GM21360 (cell line): ENCODE measurements at regions not wholly inside any gene's neighbourhood (a gene's known extent, or its start where the extent isn't known, plus 50 kb on each side); places are given as distances from the start of the nearest gene placed in this dataset.

Source experiments
- ATAC-seq: cut with Tn5 transposase; IDR thresholded peaks from one replicate; pipeline ENCODE4 v1.9.1; 2021; ENCODE audit warnings: mild to moderate bottlenecking, moderate library complexity; ENCODE audit not compliant: unreplicated experiment

DNA sequence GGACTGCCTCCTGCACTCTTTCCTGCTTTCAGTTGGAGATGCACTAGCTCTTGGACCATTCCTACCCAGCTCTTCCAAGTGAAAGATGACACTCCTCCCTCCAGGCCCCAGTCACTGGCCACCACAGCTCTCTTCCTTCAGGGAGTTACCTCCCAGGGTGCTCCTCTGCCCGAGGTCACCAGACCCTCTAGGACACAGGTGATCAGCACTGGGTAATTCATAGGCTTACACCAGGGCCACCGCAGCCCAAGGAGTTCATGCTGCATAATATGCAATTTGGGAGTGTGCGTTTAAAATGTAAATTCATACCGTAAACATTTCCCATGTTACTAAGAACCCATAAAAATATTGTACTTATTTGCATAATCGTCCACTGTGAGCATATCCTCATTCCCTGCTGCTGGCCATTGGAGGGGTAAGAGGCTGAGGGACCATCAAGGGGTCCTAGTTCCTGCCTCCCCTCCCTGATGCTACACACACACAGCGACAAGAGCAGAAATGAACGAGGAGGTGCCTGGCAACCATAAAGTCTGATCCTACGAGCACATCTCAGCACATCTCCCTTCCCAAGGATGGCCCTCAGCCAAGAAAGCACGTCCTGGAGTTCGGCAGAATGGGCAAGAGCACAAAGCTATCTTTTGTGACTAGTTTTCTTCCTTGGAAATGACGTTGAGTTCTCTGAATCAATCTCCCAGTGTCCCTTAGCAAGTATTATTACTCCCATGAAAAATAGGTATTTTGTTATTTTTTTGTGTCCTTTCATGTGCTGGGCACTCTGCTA, 222.9 kb upstream of the RAB4A start:
- no peak for ATAC-seq

DNA sequence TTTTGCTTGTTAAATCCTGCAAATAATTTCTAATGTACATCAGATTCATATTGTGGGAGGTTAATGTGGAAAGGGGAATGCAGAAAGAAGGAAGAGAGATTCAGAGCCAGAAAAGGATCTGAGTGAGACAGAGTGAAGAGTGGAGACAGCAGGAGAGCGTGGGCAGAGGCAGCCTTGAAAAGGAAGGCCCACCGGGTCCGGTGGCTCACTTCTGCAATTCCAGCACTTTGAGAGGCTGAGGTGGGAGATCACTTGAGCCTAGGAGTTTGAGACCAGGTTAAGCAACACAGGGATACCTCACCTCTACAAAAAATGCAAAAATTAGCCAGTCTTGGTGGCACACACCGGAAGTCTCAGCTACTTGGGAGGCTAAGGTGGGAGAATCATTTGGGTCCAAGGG, 222.0 kb upstream of the RAB4A start:
- ATAC-seq, result no peak

DNA sequence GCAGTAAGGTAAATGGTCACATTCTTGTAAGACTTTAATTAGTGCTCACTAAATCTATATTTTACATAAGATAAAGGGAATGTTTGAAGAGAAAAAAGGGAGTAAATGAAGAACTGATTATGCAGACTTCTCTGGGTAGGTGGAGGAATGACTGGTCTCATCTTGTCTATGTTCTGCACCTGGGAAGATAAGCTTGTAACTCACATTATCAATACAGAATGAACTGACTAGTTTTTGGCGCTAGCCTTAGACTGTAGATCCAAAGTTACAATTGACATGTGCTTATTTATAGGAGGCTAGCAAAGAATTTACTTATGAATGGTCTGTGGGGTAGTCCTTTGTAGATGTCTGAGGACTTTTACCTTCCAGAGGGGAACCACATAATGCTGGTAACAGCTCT, 214.9 kb upstream of the RAB4A start:
- ATAC-seq, result no peak

DNA sequence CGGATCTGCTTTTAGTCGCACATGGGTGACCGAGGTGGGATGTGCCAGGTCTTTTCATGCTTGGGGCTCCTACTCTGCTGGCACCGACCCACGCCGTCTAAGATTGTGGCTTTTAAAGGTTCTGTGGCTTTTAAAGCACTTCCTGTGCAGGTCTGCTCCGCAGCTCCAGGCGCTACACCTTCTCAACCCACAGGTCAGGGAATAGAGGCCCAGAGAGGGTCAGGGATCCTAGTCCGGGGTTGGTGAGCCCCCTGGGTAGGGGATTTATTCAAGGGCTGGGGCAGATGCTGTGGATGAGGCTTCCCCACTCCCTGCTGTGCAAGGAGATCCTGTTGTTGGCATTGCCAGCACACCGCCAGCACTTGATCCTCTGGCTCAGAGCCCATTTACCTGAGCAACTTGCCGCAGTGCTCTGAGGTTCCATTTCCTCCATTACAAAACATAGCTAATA, 212.8 kb upstream of the RAB4A start:
- ATAC-seq, result no peak

DNA sequence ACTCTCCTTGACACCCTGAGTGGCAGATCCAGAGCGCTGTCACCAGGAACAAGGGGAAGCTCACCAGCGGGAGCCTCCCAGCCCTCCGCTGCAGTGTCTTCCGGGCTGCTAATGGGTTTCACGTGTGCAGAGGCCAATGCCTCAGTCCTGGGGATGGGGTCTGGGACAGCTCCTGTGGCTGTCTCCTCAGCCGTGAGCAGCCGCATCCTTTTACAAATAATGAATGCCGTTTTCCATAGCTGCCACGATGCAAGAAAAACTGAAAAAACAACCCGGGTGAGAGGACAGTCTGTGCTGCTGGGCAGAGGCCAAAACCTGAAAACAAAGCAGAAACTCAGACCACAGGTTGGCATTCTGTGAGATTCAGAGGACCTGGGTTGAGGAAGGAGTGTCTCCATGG, 212.2 kb upstream of the RAB4A start:
- ATAC-seq, result no peak

DNA sequence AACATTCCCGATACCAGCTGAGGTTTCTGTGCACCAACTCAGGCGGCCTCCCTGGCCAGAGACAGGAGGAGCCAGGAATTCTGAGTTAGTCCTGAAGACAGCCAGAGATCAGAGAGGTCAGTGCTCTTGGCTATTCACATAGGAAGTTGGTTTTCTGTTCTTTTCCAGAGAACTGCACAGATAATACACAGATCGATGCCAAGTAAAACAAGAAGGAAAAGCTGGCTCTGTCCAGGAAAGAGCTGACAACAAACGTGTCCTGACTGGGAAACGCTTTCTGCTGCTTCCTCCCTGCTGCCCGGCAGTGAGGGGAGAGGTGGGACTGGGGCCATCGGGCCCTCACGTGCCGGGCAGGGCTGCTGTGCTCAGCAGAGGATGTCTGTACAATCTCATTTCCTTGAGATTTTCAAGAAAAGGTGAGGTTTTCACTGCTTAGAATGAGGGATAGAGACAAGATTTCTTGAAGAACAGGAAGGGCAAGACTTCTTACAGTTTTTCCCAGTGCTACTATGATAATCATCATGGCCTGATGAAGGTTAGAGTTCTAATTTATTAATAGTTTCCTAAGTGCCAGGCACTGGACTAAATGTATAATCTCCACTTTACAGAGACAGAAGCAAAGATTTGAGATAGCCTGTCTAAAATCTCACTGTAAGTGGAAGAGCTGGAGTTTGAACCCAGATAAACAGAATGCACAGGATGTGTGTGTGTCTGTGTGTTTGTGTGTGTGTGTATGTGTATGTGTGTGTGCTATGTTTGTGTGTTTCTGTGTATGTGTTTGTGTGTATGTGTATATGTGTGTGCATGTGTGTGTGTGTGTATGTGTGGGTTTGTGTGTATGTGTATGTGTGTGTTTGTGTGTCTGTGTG, 211.0 kb upstream of the RAB4A start:
- ATAC-seq, result no peak

DNA sequence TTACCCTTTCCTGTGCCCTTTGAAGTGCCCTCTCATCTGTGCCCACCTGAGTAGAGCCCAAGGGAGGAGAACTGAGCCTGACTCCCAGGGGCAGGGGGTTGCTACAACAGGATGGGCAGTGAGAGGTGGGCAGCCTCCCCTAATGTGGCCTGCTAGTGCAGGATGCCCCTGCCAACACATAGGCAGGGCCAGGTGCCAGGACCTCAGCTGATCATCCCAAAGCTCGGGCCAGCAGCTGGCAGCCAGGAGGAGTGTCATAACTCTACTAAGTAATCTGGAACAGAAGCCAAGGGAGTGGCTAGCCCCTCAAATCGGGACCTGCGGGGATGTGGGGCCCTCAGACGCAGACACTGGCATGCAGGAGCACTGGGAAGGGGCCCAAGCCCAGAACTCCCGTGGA, 208.8 kb upstream of the RAB4A start:
- no peak for ATAC-seq

DNA sequence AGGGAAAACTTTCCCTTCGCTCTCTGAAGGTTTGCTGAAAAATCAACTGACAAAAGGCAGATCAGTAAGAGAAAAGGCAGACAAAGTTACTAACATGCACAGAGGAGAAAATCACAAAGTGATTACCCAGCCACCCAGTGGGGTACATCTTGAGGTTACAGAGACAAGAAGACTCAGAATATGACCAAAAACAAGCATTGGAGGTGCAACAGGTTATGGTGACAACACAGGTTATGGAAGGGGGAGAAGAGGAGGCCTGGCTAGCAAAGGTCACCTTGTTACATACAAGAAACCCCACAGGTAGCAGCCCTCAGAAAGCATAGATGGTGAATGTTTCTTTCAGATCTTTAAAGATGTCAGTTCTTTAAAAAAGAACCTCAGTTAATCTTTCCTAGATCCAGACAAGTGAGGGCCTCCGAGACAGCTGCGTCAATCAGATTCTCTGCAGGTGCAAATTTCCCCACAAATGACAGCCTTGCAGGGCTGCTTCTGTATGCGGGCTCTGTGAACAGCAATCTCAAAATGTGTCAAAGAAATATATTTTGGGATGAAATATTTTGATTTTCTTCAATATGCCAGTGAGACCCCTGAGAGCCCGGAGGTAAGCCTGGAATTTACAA, 207.6 kb upstream of the RAB4A start:
- ATAC-seq, result no peak

DNA sequence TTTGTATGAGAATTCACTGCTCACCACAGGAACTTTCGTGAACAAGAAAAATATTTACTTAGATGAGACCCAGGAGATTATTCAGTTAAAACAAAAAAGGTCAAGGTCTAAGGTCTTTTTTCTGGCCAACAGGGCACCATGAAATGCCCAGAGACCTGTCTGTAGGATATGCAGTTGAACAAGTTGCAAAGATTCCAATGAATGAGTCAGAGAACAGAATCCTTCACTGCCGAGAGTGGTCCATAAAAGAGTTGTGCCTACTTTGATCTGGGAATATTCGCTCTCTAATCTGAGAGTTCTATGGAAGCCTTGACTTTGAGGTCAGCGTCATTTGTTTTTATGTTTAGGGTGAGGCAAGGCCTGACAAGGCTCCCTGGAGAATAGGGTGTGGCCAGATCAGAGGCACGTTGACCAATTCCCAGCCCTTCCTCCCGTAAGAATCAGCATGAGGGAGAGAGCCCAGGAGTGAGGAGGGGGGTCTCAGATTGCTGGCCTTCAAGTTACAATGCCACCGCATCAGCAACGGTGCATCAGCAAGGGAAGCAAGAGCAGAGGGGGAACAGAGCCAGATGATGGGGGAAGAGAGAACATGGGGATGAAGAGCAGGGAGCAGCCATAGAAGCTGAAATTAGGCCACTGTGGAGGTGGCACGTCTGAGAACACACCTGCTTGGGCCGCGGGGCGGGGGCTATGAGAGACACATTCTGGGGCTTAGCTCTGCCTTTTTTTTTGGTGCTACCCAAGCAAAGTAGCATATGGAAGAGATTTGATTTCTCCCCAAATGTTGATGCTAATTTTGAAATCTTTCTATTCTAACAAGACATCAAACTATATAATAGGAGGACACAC, 206.4 kb upstream of the RAB4A start:
- no peak for ATAC-seq

DNA sequence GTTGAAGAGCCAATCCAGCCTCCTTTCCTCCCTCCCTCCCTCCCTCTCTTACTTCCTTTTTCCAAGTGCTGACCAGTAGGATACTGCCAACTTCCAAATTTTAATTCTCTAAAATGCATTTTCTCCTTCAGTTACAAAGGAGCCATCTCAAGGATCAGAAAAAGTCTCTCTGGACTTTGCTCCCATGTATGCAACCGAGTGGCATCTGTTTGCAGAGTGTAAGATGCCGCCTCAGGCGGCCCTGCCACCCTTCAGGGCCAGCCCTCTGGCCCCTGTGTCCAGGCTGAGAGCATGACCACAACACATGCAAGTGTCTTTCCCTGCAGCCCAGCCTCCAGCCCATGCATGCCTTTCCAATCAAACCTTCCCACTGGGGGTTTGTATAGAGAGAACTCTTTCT, 205.3 kb upstream of the RAB4A start:
- no peak for ATAC-seq

DNA sequence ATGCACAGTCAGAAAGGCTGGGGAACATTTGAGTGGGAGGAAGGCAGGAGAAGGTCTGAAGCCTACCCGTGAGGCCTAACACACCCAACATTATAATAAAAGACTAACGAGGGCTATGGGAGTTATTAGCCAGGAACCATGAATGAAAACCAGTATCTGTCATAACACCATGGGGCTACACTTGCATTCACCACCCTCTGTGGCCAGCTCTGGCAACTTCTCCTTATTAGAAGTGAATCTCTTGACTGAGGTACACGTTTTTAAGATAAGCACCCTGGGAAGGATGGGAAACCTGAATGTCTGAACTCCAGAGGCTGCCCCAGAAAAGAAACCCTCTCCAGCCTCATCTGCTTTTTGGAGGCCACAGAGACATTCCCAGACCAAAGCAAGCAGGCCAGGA, 204.3 kb upstream of the RAB4A start:
- ATAC-seq, result no peak

DNA sequence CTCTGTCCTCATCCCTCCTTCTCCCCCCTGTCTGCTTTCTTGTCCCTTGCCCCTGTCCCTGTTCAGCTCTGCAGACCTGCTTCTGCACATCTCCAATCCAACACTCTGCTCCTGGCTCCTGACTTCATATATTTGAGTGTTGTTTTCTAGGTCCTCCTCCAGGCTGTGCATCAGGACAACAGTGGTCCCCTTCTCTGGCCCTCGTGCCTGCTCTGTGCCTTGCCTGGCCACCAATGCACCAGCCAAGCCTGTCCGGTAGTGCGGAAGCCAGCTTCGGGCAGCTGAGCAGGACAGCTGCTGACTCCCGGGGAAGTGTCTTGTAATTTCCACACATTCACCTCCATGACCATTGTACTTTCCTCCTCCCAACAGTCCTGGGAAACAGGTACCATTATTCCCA, 203.4 kb upstream of the RAB4A start:
- ATAC-seq, result no peak

DNA sequence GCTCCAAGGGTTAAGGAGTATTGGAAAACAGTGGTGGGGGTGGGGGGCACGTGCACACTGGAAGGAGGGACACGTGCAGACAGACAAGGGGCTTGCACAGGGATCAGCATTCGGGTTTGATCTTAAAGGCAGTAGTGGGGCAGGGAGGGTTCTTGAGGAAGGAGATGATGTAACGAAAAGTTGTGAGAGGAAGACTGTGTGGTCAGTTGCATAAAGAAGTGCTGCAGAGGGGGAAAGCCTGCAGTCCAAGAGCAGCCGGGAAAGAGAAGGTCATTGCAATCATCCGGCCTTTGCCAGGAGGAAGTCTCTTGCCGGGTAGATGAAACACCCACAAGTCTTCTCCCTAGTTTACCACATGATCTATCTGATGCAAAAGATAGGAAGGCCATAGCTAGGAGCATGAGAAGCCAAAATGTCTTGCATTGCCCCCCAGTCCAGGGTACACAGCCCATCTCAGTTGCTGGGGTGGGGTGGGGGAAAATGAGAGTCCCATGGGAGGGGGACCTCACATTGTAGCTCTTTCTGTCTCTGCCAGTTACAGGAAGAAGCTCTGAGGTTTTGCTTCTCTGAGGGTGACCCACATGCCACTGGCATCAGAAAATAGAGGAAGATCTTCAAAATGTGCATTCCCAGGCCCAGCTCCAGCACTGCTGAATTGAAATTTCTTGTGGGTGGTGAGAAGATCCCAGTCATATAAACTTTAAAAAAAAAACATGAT, 202.5 kb upstream of the RAB4A start:
- no peak for ATAC-seq

DNA sequence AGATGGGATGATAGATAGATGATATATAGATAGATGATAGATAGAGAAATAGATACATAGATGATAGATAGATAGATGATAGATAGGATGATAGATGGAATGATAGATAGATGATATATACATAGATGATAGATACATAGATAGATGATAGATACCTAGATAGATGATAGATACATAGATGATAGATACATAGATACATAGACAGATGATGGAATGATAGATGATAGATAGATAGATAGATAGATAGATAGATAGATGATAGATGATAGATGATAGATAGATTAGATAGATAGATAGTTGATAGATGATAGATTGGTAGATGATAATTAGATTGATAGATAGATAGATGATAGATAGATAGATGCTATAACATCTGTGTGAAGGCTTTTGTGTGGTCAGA, 201.7 kb upstream of the RAB4A start:
- no peak for ATAC-seq

DNA sequence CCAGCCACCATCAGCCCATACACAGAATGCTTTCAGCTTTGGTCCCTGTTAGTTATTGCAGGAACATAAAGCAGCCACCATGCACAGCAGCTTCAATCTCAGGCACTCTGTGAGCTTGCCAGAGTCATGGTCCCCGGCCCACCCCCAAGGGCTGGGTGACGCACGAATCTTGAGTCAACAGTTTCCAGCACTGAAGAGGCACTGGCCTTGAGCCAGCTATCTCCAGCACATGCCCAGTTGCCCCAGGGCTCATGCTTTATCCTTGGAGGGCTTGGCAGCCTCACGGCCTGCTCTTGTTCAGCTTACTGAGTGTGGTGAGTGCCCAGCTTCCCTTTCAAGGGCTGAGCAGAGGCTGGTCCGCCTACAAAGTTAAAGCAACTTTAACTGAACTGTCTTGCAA, 200.7 kb upstream of the RAB4A start:
- ATAC-seq, result no peak

DNA sequence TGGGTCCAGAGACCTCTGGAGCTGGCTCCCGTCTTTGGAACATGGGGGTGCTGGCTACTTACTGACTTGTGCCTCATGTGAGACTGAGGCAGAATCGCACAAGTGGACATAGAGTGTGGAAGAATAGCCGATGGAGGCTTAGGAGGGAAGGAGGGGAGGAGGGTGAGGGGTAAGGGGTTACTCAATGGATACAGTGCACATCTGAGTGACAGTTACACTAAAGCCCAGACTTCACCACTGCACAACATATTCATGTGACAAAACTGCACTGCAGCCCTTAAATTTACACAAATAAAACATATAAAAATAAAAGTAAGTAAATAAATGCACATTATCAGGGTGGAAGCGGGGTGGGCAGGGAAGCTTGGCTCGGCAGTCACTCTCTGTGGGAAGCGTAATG, 197.7 kb upstream of the RAB4A start:
- ATAC-seq, result no peak

DNA sequence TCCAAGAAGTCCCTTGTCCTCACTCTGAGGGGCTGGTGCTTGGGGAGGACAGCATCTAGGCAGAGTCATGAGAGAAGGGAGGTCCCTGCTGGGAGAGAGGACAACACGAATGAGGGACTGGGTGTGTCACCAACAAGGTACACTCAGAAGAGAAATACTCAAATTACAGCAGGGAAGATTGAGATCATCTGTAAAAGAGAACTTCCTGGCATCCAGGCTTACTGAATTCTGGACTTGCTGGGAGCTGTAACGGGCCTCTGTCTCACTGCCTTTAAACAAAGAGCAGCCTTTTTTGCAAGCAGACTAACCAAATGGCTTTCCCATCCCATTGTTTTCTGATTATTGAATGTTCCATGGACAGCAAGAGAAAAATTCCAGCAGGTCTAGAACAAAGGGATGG, 195.7 kb upstream of the RAB4A start:
- ATAC-seq, result no peak

DNA sequence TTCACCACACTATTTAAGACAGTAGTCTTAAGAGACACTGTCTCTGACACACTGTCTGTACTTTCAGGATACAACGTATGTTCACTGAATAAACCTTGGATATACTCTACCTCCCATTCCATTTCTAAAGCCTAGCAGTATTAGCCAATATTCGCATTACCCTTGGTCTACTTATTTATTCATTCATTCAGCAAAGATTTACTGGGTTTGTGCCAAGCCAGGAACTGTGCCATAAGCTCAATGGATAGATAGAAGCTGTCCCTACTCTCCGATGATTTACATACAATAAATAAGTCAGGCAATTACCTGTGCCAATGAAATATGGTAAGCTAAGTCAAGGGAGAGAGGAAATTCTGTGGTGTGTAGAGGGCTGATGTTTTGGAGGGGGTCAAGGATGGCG, 195.2 kb upstream of the RAB4A start:
- ATAC-seq, result no peak

DNA sequence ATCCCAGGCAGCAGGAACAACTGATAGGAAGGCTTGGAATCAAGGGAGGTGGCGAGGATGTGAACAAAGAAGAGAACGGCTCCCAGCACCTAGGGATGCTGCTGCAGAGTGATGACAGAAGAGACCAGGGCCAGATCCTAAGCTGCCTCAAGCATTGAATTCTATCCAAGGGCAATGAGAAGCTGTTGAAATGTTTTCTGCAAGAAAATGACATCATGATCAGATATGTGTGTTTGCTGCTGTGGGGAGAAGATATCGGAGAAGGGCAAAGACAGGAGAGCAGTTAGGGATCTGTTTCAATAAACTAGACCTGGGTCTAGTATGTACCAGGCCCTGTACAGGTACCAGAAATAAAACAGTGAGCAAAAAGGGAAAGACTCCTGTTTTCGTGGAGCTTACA, 194.7 kb upstream of the RAB4A start:
- no peak for ATAC-seq

DNA sequence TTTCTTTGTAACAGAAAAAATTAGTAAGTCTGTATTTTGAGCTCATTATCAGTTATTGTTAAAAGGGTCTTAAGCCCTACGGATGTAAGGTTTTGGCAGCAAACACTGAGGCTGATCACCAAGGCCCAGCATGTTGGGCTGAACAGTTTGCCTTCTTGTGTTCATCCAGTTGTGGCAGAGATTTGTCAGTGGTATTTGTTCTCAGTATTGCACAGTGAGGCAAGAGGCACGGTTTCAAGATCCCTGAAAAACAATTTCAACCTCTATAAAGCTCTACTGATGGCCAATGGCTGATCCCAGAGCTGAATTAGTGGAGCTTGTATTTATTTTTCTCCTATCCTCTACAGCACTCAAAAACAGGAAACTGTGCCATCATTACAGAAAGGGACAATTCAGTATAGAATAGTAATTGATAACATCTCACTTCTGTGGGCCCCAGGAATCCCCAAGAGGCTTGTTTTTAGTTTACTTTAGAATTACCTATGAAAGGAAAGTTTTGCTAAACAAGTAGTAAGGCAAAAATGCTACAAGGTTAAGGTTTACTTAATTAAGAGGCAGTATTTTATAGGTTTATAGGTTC, 191.8 kb upstream of the RAB4A start:
- no peak for ATAC-seq
